H9 (cell line): ENCODE measurements at regions not wholly inside any gene's neighbourhood (a gene's known extent, or its start where the extent isn't known, plus 50 kb on each side); places are given as distances from the start of the nearest gene placed in this dataset.

Experiments used
- DNase-seq: peaks from one replicate; pipeline ENCODE4 v3.0.0-alpha.2; 2017
- H2AFZ ChIP-seq: one replicate; pipeline ENCODE4 v1.6.1; 2013; ENCODE audit warnings: mild to moderate bottlenecking, low read length, control low read depth, moderate library complexity
- H2AK5ac ChIP-seq: 2 replicates; pipeline ENCODE4 v1.6.1; 2013; ENCODE audit warnings: low read length, control low read depth, mixed read lengths; ENCODE audit not compliant: insufficient read length
- H2BK120ac ChIP-seq: one replicate; pipeline ENCODE4 v1.6.1; 2013; ENCODE audit warnings: low read depth, mild to moderate bottlenecking, low read length, control low read depth, inconsistent platforms; ENCODE audit not compliant: poor library complexity, severe bottlenecking
- H2BK12ac ChIP-seq: 2 replicates; pipeline ENCODE4 v1.6.1; 2013; ENCODE audit warnings: low read length, control low read depth, mixed read lengths, low read depth; ENCODE audit not compliant: insufficient read length
- H2BK15ac ChIP-seq: 2 replicates; pipeline ENCODE4 v1.6.1; 2013; ENCODE audit warnings: low read depth, low read length, control low read depth
- H2BK20ac ChIP-seq: one replicate; pipeline ENCODE4 v1.6.1; 2013; ENCODE audit warnings: low read depth, mild to moderate bottlenecking, low read length, control low read depth, inconsistent platforms; ENCODE audit not compliant: poor library complexity, severe bottlenecking
- H2BK5ac ChIP-seq: 2 replicates; pipeline ENCODE4 v1.6.1; 2013; ENCODE audit warnings: low read length, control low read depth, mixed read lengths; ENCODE audit not compliant: insufficient read length
- H3K14ac ChIP-seq: 2 replicates; pipeline ENCODE4 v1.6.1; 2013; ENCODE audit warnings: low read length, control low read depth; ENCODE audit not compliant: insufficient read depth
- H3K18ac ChIP-seq: 2 replicates; pipeline ENCODE4 v1.6.1; 2013; ENCODE audit warnings: low read depth, mild to moderate bottlenecking, mixed read lengths, low read length, control low read depth; ENCODE audit not compliant: insufficient read length
- H3K23ac ChIP-seq: 2 replicates; pipeline ENCODE4 v1.6.1; 2013; ENCODE audit warnings: low read length, control low read depth, mixed read lengths, low read depth; ENCODE audit not compliant: insufficient read length
- H3K23me2 ChIP-seq: 2 replicates; pipeline ENCODE4 v1.6.1; 2013; ENCODE audit warnings: low read depth, mild to moderate bottlenecking, mixed read lengths, low read length, control low read depth; ENCODE audit not compliant: insufficient read length, poor library complexity, severe bottlenecking
- H3K27ac ChIP-seq: 2 replicates; pipeline ENCODE4 v1.5.1; 2013; ENCODE audit warnings: low read length, control low read depth, mixed read lengths, low read depth; ENCODE audit not compliant: insufficient read length
- H3K27me3 ChIP-seq: 2 replicates; pipeline ENCODE4 v1.6.1; 2013; ENCODE audit warnings: low read length, control low read depth, inconsistent platforms; ENCODE audit not compliant: insufficient read depth
- H3K4ac ChIP-seq: 2 replicates; pipeline ENCODE4 v1.6.1; 2013; ENCODE audit warnings: low read depth, mild to moderate bottlenecking, control low read depth, inconsistent platforms, low read length, moderate library complexity
- H3K4me1 ChIP-seq: 2 replicates; pipeline ENCODE4 v1.6.1; 2013; ENCODE audit warnings: low read length, control low read depth, inconsistent platforms; ENCODE audit not compliant: insufficient read depth
- H3K4me2 ChIP-seq: 2 replicates; pipeline ENCODE4 v1.6.1; 2013; ENCODE audit warnings: low read length, control low read depth, mixed read lengths; ENCODE audit not compliant: insufficient read length, insufficient read depth
- H3K56ac ChIP-seq: 2 replicates; pipeline ENCODE4 v1.6.1; 2013; ENCODE audit warnings: low read depth, mild to moderate bottlenecking, mixed read lengths, low read length, control low read depth; ENCODE audit not compliant: insufficient read length
- H3K79me1 ChIP-seq: 2 replicates; pipeline ENCODE4 v1.6.1; 2013; ENCODE audit warnings: low read depth, mild to moderate bottlenecking, moderate library complexity, low read length, control low read depth, inconsistent platforms; ENCODE audit not compliant: insufficient read depth, poor library complexity, severe bottlenecking
- H3K79me2 ChIP-seq: 2 replicates; pipeline ENCODE4 v1.6.1; 2013; ENCODE audit warnings: low read length, control low read depth, inconsistent platforms; ENCODE audit not compliant: insufficient read depth
- H3K9ac ChIP-seq: 2 replicates; pipeline ENCODE4 v1.6.1; 2013; ENCODE audit warnings: low read length, control low read depth, mixed read lengths; ENCODE audit not compliant: insufficient read length; ENCODE audit errors: extremely low read depth
- H3K9me3 ChIP-seq: one replicate; pipeline ENCODE4 v1.6.1; 2013; ENCODE audit warnings: low read depth, low read length, inconsistent platforms; ENCODE audit not compliant: control insufficient read depth
- H3T11ph ChIP-seq: one replicate; pipeline ENCODE4 v1.6.1; 2013; ENCODE audit warnings: mild to moderate bottlenecking, low read length, control low read depth, inconsistent platforms
- H4K20me1 ChIP-seq: one replicate; pipeline ENCODE4 v1.6.1; 2013; ENCODE audit not compliant: control insufficient read depth, insufficient read length, insufficient read depth
- H4K5ac ChIP-seq: 2 replicates; pipeline ENCODE4 v1.6.1; 2013; ENCODE audit warnings: low read depth, mild to moderate bottlenecking, mixed read lengths, low read length, control low read depth; ENCODE audit not compliant: insufficient read length
- H4K8ac ChIP-seq: replicated peaks from 2 replicates; pipeline ENCODE4 v1.6.1; 2013; ENCODE audit warnings: low read length, control low read depth, mixed read lengths, low read depth; ENCODE audit not compliant: insufficient read length
- H4K91ac ChIP-seq: 2 replicates; pipeline ENCODE4 v1.6.1; 2013; ENCODE audit warnings: low read depth, mild to moderate bottlenecking, moderate library complexity, mixed read lengths, low read length, control low read depth; ENCODE audit not compliant: insufficient read length
- H3K27ac Mint-ChIP-seq, 3 experiments: 2 replicates in 2 of 3; 3 replicates in 1 of 3; pipeline ENCODE4 v1.8.0; 2020 to 2021; ENCODE audit warnings: mixed read lengths in 3 of 3, mild to moderate bottlenecking in 1 of 3, moderate library complexity in 1 of 3
- H3K27me3 Mint-ChIP-seq: 2 replicates; pipeline ENCODE4 v1.8.0; 2021; ENCODE audit warnings: low read depth, mild to moderate bottlenecking, moderate library complexity, mixed read lengths
- H3K36me3 Mint-ChIP-seq, 3 experiments: 2 replicates in 2 of 3; 3 replicates in 1 of 3; pipeline ENCODE4 v1.8.0; 2020 to 2021; ENCODE audit warnings: low read depth in 3 of 3, mixed read lengths in 3 of 3; ENCODE audit not compliant: insufficient read depth in 1 of 3
- H3K4me1 Mint-ChIP-seq, 2 experiments: 2 replicates each; pipeline ENCODE4 v1.8.0; 2020; ENCODE audit warnings: mixed read lengths in 2 of 2
- H3K4me3 Mint-ChIP-seq, 2 experiments: 2 replicates in 1 of 2; 3 replicates in 1 of 2; pipeline ENCODE4 v1.8.0; 2020 to 2021; ENCODE audit warnings: mild to moderate bottlenecking in 2 of 2, mixed read lengths in 2 of 2, moderate library complexity in 1 of 2
- H3K9me3 Mint-ChIP-seq, 2 experiments: 2 replicates in 1 of 2; 3 replicates in 1 of 2; pipeline ENCODE4 v1.8.0; 2020; ENCODE audit warnings: mild to moderate bottlenecking in 2 of 2, mixed read lengths in 2 of 2, moderate library complexity in 1 of 2
- CTCF ChIP-seq: fragments of 200-600 bp; sonication (generic); conservative IDR thresholded peaks from 3 replicates; pipeline ENCODE4 v1.8.0; 2021; ENCODE audit warnings: antibody characterized with exemption, mild to moderate bottlenecking
- WGBS: extraction: QIAGEN DNeasy Blood & Tissue Kit; methylation state at CpG from one replicate; pipeline ENCODE4 v1.1.7; 2013; ENCODE audit warnings: missing lambda C conversion rate, low lambda C conversion rate, mixed read lengths; ENCODE audit not compliant: insufficient read length; ENCODE audit errors: extremely low coverage; 5-methylcytosine and 5-hydroxymethylcytosine counted together

GRCh38 chr1:81706650-81707435 is 93.9 kb upstream of the ADGRL2 start:
- Histone ChIP-seq H2BK15ac (no peak overlapping the region), H2AFZ (no peak overlapping the region), H3K79me1 (no peaks in the 10 kb centered on the region), H3K4ac (no peak overlapping the region), H3K23me2 (no peaks in the 10 kb centered on the region), H3K14ac (no peak overlapping the region), H3K18ac (no peak overlapping the region), H2BK20ac (no peak overlapping the region), H3K4me2 (no peak overlapping the region), H3K27ac (no peak overlapping the region), H3K9me3 (no peaks in the 10 kb centered on the region), H4K20me1 (no peaks in the 10 kb centered on the region), H4K5ac (no peak overlapping the region), H2BK12ac (no peak overlapping the region), H2AK5ac (no peak overlapping the region), H3T11ph (no peak overlapping the region), H2BK120ac (no peak overlapping the region), H4K8ac (no peak overlapping the region), H3K9ac (no peak overlapping the region), H4K91ac (no peak overlapping the region), H2BK5ac (no peak overlapping the region), H3K56ac (no peak overlapping the region), H3K27me3 (no peaks in the 10 kb centered on the region), H3K4me1 (peaks cover 8% of the 10 kb centered on the region; the same call in 1 of the 2 replicates), H3K79me2 (no peaks in the 10 kb centered on the region), H3K23ac (no peak overlapping the region)
- H3K4me1 Mint-ChIP-seq = peaks cover 19 to 20% of the 10 kb centered on the region in 2 experiments
- WGBS = no CpG with 5 or more reads among the region's 3 CpGs
- no peak overlapping the region for H3K27ac Mint-ChIP-seq
- H3K36me3 Mint-ChIP-seq = 0 out of 7 replicates have a peak, but pooled peaks cover 0 to 3% (median 0%) of the 10 kb centered on the region in 3 experiments
- TF ChIP-seq CTCF = no peak
- H3K4me3 Mint-ChIP-seq = no peak overlapping the region
- H3K27me3 Mint-ChIP-seq = no peaks in the 10 kb centered on the region
- no peak for DNase-seq
- no peaks in the 10 kb centered on the region; a peak in 1 of 5 replicates for H3K9me3 Mint-ChIP-seq
